DND-41 (cell line): ENCODE measurements at regions not wholly inside any gene's neighbourhood (a gene's known extent, or its start where the extent isn't known, plus 50 kb on each side); places are given as distances from the start of the nearest gene placed in this dataset.

Source experiments
- CTCF ChIP-seq: IDR thresholded peaks from 2 replicates; pipeline ENCODE4 v1.5.1; 2012; ENCODE audit warnings: borderline replicate concordance, low read length, moderate library complexity, mild to moderate bottlenecking; ENCODE audit not compliant: poor library complexity, severe bottlenecking; ENCODE audit errors: extremely low read depth
- EZH2 ChIP-seq: IDR thresholded peaks from 3 replicates; pipeline ENCODE4 v1.6.1; 2012; ENCODE audit warnings: borderline replicate concordance, low read depth, mild to moderate bottlenecking, moderate library complexity, low read length, inconsistent platforms; ENCODE audit not compliant: severe bottlenecking

GRCh38 chr3:88478460-88478859, 328.7 kb downstream of the C3orf38 start:
- TF ChIP-seq CTCF (no peak), EZH2 (no peak)
